Karpas-422 (cell line): ENCODE measurements at regions not wholly inside any gene's neighbourhood (a gene's known extent, or its start where the extent isn't known, plus 50 kb on each side); places are given as distances from the start of the nearest gene placed in this dataset.

Source experiments
- DNase-seq: peaks from one replicate; pipeline ENCODE4 v3.0.0-alpha.2; 2015
- H2AFZ ChIP-seq: fragments of 200-600 bp; sonication (generic); 2 replicates; pipeline ENCODE4 v1.6.1; 2014; ENCODE audit warnings: antibody characterized with exemption, low read length, mixed read lengths
- H3K27ac ChIP-seq: fragments of 200-600 bp; sonication (generic); 2 replicates; pipeline ENCODE4 v1.5.1; 2014; ENCODE audit warnings: mild to moderate bottlenecking, low read length, moderate library complexity
- H3K27me3 ChIP-seq: fragments of 200-600 bp; sonication (generic); 2 replicates; pipeline ENCODE4 v1.6.1; 2014; ENCODE audit warnings: low read length, mixed read lengths
- H3K36me3 ChIP-seq: fragments of 200-600 bp; sonication (generic); 2 replicates; pipeline ENCODE4 v1.6.1; 2014; ENCODE audit warnings: low read length, mixed read lengths; ENCODE audit not compliant: insufficient read depth
- H3K4me1 ChIP-seq: fragments of 200-600 bp; sonication (generic); 2 replicates; pipeline ENCODE4 v1.6.1; 2014; ENCODE audit warnings: mild to moderate bottlenecking, low read length, mixed read lengths
- H3K4me2 ChIP-seq: fragments of 200-600 bp; sonication (generic); 2 replicates; pipeline ENCODE4 v1.6.1; 2014; ENCODE audit warnings: low read length, low read depth, mild to moderate bottlenecking; ENCODE audit not compliant: poor library complexity, severe bottlenecking
- H3K4me3 ChIP-seq: fragments of 200-600 bp; sonication (generic); 2 replicates; pipeline ENCODE4 v1.5.1; 2014; ENCODE audit warnings: mild to moderate bottlenecking, antibody characterized with exemption, low read length, mixed read lengths
- H3K79me2 ChIP-seq: fragments of 200-600 bp; sonication (generic); 2 replicates; pipeline ENCODE4 v1.6.1; 2014; ENCODE audit warnings: mild to moderate bottlenecking, low read length, mixed read lengths
- H3K9ac ChIP-seq: fragments of 200-600 bp; sonication (generic); 2 replicates; pipeline ENCODE4 v1.6.0; 2014; ENCODE audit warnings: low read length
- H3K9me2 ChIP-seq: fragments of 200-600 bp; sonication (generic), shearing (Covaris generic); replicated peaks from 2 replicates; pipeline ENCODE4 v1.6.0; 2014; ENCODE audit warnings: mild to moderate bottlenecking, low read length, moderate library complexity; ENCODE audit not compliant: insufficient read depth
- H3K9me3 ChIP-seq: fragments of 300-700, 200-600 bp; sonication (generic); 2 replicates; pipeline ENCODE4 v1.6.1; 2014; ENCODE audit warnings: low read length, mixed read lengths
- H4K20me1 ChIP-seq: fragments of 200-600 bp; sonication (generic); 2 replicates; pipeline ENCODE4 v1.6.1; 2014; ENCODE audit warnings: mild to moderate bottlenecking, antibody characterized with exemption, low read length, low read depth; ENCODE audit not compliant: insufficient read depth

DNA sequence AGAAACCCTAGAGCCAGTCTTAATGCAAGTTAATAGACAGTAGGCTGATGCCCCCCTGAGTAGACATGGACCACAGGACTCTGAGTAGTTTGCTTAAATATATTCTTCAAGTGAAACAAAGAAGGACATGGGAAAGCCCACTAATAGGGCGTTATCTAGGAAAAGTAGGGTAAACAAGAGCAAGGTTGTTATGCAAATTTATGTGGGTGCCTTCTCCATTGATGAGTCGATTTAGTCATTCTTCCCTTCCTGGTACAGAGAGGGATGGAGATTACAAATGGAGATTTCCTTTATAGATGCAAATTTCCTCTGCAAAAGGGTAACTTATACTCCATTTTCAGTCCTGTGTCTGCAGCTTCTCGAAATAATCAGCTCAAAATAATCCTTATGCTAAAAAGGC, 262.0 kb downstream of the CD83 start:
- Histone ChIP-seq H3K9me3 (no peaks in the 10 kb centered on the region), H2AFZ (no peak overlapping the region), H3K27ac (no peak overlapping the region), H3K4me2 (no peak overlapping the region), H3K79me2 (no peaks in the 10 kb centered on the region), H3K9ac (no peak overlapping the region), H4K20me1 (no peaks in the 10 kb centered on the region), H3K36me3 (no peaks in the 10 kb centered on the region), H3K4me1 (no peaks in the 10 kb centered on the region), H3K27me3 (no peaks in the 10 kb centered on the region), H3K4me3 (no peak overlapping the region), H3K9me2 (no peaks in the 10 kb centered on the region)
- no peak for DNase-seq

- DNase-seq, result no peak
- Histone ChIP-seq H3K9ac (no peak overlapping the region), H3K4me2 (no peak overlapping the region), H3K36me3 (no peaks in the 10 kb centered on the region), H2AFZ (no peak overlapping the region), H3K4me1 (no peaks in the 10 kb centered on the region), H3K79me2 (no peaks in the 10 kb centered on the region), H4K20me1 (no peaks in the 10 kb centered on the region), H3K9me3 (no peaks in the 10 kb centered on the region), H3K27ac (no peak overlapping the region), H3K9me2 (no peaks in the 10 kb centered on the region), H3K4me3 (no peak overlapping the region), H3K27me3 (no peaks in the 10 kb centered on the region)
These were observed 262.7 kb downstream of the CD83 start for GRCh38 chr6:14380086-14380820.

DNA sequence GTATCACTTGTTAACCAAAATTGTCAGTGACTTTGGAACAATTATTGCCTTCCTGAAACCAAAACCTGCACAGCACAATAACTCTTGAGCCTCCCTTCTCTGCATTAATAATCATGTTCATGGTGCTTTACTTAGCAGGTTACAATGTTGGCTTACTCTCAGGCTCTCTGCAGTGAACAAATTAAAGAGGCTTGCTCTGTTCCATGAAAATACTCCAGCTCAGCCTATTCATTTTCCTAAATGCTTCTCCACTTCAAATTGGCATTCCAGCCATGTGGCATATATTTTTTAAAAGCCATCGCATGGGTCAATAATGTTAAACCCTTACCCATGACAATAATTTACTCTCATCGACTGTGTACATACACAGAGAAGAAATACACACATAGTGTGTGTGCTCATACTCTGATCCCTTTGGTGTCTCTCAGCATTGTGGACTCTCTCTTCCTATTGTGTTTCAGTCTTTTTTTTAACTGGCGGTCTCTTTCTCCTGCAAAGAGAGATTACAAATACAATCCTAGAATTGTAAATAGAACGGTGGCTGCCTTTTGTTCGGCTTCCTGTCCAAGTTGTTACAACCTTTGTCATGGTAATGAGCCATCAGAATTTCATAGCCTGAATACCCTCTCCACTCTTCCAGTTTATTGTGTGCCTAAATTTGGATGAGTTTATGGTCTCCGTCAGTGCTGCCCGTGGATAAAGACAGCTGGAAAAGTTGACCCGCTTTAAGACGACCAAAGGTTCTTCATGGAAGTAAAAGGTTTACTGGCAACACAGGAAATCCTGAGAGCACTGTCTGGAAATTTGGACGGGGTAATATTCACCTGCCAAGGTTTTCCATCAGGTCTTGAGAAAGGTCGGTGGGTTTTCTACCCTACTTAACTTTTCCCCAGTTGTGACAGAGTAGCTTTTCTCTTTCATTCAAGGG, 263.6 kb downstream of the CD83 start:
- no peak overlapping the region for H2AFZ ChIP-seq
- no peaks in the 10 kb centered on the region for H3K36me3 ChIP-seq
- no peaks in the 10 kb centered on the region for H3K4me1 ChIP-seq
- no peaks in the 10 kb centered on the region for H4K20me1 ChIP-seq
- no peaks in the 10 kb centered on the region for H3K79me2 ChIP-seq
- H3K9me3 ChIP-seq, result no peaks in the 10 kb centered on the region
- no peaks in the 10 kb centered on the region for H3K9me2 ChIP-seq
- H3K27ac ChIP-seq, result no peak overlapping the region
- DNase-seq, result no peak
- no peak overlapping the region for H3K4me3 ChIP-seq
- H3K9ac ChIP-seq, result no peak overlapping the region
- H3K4me2 ChIP-seq, result no peak overlapping the region
- no peaks in the 10 kb centered on the region for H3K27me3 ChIP-seq

DNA sequence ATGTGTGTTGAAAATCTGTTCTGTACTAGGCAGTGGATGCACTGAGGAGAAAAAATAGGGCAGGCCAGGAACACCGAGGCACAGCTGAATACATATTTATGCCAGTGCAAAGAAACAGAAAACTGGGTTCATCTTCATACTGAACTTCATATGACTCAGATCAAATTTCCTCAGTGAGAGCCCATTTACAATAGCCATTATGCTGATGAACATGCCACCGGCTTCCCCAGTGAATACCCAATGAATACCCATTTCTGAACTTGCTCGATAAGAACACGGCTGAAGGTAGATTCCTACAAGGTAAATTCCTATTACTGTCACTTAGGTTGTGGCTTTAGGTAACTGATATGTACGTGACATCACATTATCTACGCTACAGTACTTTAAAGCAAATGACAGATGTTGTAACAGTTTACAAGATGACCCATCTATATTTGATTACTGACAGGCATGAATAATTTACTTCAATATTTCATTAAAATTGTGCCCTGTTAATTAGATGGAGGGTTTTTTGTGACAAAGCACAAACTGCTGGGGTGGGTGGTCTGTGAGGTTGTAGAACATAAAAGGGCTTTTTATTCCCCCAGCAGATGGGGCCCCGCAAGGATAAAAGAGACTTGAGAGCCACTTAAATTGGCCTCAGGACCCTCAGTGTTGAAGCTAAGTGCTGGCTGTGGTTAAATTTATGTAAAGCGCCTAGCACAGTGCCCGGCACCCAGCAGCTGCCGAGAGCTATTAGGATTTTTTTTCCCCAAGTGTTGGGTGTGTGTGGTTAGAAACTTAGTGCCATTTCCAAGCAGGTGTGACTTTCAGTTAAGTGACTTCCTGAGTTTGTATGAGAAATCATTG, 264.5 kb downstream of the CD83 start:
- Histone ChIP-seq H3K4me2 (no peak overlapping the region), H3K4me1 (no peaks in the 10 kb centered on the region)

DNA sequence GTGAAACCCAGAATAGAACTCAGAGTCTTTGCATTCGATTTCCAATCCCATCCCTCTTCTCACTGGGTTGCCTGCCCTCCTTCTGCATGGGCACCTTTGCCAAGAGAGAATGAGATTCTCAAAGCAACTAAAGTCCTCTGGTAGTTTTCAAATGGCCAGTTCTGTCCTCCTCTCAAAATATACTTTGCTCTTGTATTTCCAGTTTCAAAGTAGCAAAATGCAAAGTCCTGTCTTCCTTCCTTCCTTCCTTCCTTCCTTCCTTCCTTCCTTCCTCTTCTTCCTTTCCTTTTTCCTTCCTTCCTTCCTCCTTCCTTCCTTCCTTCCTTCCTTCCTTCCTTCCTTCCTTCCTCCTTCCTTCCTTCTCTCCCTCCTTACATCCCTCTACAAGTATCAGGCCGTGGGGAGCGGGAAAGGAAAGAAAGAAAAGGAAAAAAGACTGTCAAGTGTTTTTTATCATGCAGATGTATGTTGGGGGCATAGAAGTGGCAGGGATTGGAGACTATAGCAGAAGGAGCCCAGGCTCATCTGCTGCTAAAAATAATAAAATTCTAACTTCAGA, 265.2 kb downstream of the CD83 start:
- H3K36me3 ChIP-seq, result no peaks in the 10 kb centered on the region
- no peaks in the 10 kb centered on the region for H3K4me1 ChIP-seq
- no peak for DNase-seq
- H3K27ac ChIP-seq, result no peak overlapping the region
- no peaks in the 10 kb centered on the region for H3K79me2 ChIP-seq
- no peaks in the 10 kb centered on the region for H3K27me3 ChIP-seq
- no peak overlapping the region for H3K4me3 ChIP-seq
- no peak overlapping the region for H3K9ac ChIP-seq
- H2AFZ ChIP-seq, result no peak overlapping the region
- no peaks in the 10 kb centered on the region for H3K9me3 ChIP-seq
- no peak overlapping the region for H3K4me2 ChIP-seq
- no peaks in the 10 kb centered on the region for H3K9me2 ChIP-seq
- H4K20me1 ChIP-seq, result no peaks in the 10 kb centered on the region

More for the DNA sequence above, 264.5 kb downstream of the CD83 start:
- DNase-seq, result no peak
- no peak overlapping the region for H3K4me3 ChIP-seq
- H3K27ac ChIP-seq, result no peak overlapping the region
- no peaks in the 10 kb centered on the region for H4K20me1 ChIP-seq
- no peaks in the 10 kb centered on the region for H3K27me3 ChIP-seq
- no peak overlapping the region for H3K9ac ChIP-seq
- H3K36me3 ChIP-seq, result no peaks in the 10 kb centered on the region
- H3K9me2 ChIP-seq, result no peaks in the 10 kb centered on the region
- no peaks in the 10 kb centered on the region for H3K9me3 ChIP-seq
- no peaks in the 10 kb centered on the region for H3K79me2 ChIP-seq
- H2AFZ ChIP-seq, result no peak overlapping the region

- Histone ChIP-seq H3K4me3 (no peak overlapping the region), H2AFZ (no peak overlapping the region), H3K27me3 (no peaks in the 10 kb centered on the region), H3K9me2 (no peaks in the 10 kb centered on the region), H3K4me2 (no peak overlapping the region), H3K36me3 (no peaks in the 10 kb centered on the region), H4K20me1 (no peaks in the 10 kb centered on the region), H3K79me2 (no peaks in the 10 kb centered on the region), H3K4me1 (no peaks in the 10 kb centered on the region), H3K9ac (no peak overlapping the region), H3K9me3 (no peaks in the 10 kb centered on the region), H3K27ac (no peak overlapping the region)
- no peak for DNase-seq
These were observed 266.0 kb downstream of the CD83 start for GRCh38 chr6:14383393-14384174.

DNA sequence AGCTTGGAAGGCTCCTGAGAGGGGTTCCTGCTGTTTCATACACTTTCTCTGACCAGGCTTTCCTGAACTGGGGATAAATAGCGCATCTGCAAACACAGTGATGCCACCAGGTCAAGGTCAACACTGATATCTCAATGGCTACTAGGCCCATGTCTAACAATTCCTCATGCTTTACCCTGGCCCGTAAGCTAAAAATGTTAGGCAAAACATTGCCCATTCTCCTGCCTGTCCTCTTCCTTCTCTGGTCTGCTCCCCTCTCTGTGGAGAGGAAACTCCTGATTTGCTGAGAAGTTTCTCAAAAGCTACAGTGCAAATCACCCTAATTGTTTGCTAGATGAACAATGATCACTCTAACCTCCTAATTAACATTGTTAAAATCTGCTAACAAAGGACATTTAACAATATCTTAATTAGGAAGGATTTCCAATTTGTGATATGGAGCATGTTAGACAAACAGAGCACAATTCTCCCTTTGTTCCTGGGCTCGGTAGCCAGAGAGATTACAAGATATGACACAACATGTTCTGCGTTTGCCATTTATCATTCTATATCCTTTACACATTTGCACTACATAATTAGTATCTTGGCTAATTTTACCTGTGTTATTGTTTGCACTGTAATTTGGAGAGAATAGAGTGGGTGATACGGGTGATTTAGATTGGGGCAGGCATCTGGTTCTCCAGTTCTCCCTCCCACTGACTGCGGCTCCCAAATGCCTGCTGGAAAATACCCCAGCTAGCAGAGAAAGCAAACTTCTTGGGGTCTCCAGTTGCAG, 266.8 kb downstream of the CD83 start:
- Histone ChIP-seq H2AFZ (no peak overlapping the region), H3K4me2 (no peak overlapping the region), H3K27me3 (no peaks in the 10 kb centered on the region), H3K36me3 (no peaks in the 10 kb centered on the region), H3K27ac (no peak overlapping the region), H3K4me1 (no peaks in the 10 kb centered on the region), H3K79me2 (no peaks in the 10 kb centered on the region), H3K9me2 (no peaks in the 10 kb centered on the region), H4K20me1 (no peaks in the 10 kb centered on the region), H3K9me3 (no peaks in the 10 kb centered on the region), H3K9ac (no peak overlapping the region), H3K4me3 (no peak overlapping the region)
- no peak for DNase-seq
